ENCODE measurements at regions not wholly inside any gene's neighbourhood (a gene's known extent, or its start where the extent isn't known, plus 50 kb on each side); places are given as distances from the start of the nearest gene placed in this dataset.

DNA sequence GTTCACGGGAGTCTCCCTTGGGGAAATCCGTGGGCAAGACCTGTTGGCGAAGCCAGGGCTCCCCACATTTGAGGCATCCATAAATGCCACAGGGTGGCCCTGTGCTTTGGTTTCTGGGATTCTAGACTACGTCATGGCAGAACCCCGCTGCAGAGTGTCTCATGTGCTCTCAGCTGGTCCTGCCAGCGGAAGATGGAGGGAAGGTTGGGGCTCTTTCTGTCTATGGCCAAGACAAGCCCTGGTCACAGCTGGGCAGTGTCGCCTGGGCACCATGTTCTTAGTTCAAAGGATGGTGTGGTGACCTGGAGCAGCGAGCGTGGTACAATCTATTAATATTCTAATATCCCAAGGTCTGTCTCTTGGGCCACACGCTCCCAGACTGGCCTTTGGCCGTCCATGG, 511.7 kb downstream of the TBC1D22A start:
- DNase-seq = no peak

DNA sequence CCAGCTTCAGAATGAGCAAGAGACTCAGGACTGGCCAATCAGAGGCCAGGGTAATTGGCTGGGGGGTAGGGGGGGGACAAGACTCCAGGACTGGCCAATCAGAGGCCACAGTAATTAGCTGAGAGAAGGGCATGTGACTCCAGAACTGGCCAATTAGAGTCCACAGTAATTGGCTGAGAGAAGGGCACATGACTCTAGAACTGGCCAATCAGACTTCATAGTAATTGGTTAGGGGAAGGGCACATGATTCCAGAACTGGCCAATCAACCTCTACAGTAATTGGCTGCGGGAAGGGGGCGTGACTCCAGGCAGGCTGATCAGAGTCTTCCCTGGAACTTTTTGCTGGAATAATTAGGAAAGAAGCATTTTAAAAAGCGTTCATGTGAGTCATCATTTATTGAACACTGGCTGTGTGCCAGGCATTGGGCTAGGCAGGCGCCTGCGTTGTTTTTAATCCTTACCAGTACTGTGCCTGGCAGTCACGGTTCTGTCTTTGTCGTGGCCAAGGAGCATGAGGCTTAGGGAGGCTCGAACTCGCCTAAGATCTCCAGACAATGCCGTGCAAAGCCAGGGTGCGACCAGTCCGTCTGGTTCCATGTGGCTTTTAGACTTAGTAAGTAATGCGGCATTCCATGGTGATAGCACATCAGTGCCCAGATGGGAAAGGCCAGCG, 508.1 kb downstream of the TBC1D22A start:
- DNase-seq = no peak

DNA sequence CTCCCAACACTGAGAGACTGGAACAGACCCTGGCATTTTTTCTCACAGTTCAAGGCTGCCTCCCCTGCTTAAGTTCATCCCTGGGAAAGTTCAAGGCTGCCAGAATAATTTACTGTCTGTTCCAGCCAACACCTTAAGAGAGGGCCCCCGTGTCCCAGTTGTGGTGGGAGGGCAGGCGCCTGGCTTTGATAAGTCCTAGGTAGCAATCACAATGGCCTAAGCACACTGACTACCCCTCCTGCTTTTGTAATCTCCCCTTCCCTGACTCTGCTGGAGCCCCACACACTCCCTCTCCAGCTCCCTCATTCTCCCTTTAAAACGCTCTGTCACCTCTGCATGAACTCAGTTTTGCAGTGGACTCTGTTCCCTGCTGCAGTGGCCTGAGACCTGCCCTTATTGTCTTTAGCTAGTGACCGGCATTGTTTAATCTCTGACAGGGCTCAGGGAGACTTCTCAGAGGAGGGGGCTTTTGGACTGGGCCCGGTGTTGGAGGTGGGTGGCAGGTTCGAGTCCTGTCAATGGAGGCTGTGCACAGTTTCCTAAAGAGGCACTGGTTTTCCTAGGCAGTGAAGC, 507.2 kb downstream of the TBC1D22A start:
- DNase-seq = no peak

- DNase-seq = no peak
Measured at GRCh38 chr22:47267513-47268282, 505.2 kb downstream of the TBC1D22A start.

DNA sequence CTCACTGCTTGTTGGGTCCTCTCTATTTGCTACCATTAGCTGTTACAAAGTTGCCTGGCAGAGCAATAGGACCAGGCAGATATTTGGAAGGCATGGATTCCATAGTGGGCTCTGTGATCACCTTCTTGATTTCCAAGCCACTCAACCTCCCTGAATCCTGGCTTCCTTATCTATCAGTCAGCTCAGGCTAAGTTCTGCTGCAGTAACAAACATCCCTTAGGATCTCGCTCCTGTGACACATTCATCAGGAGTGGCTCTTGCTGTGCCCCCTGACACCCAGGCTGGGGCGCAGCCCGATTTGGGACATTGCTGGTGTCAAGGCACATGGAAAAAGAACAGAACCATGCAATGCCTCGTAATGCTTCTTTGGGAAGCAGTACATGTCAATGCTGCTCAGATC, 503.9 kb downstream of the TBC1D22A start:
- no peak for DNase-seq

DNA sequence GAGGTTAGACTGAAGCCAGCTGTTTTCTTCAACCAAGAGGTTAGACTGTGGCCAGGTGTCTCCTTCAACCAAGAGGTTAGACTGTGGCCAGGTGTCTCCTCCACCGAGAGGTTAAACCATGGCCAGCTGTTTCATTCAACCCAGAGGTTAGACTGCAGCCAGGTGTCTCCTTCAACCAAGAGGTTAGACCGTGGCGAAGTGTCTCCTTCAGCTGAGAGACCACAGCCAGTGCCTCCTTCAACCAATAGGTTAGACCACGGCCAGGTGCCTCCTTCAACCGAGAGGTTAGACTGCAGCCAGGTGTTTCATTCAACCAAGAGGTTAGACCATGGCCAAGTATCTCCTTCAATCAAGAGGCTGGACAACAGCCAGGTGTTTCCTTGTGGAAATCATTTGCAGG, 498.1 kb downstream of the TBC1D22A start:
- no peak for DNase-seq

DNA sequence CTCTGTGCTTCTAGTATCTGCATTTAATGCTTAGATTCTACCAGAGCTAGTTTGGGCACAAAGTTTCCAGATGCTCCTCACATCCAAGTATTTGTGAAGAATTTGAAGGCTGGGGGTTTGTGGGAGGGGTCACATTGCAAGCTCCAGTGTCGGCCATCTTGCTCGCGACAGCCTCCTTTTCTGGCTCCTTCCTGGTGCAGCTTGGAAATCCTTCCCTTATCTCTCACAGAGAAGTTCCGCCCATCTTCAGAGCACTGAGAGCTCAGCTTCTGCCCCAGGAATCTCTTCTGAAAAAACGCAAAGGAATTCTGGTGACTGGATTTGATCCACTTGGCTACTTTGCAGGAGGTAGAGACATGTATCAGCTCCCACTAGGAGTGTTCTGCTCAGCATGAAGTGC, 497.5 kb downstream of the TBC1D22A start:
- DNase-seq = no peak

DNA sequence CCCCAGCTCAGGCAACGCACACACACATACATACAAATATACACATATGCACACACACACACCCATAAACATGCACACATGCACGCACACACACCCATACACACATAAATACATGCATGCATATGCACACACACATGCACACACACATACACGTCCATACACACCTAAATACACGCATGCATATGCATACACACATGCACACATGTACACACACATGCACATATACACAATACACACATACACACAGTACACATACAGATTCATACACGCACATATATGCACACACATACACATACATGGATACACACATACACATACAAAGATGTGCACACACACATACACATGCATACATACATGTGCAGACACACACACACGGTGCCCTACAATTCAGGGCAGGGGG, 496.6 kb downstream of the TBC1D22A start:
- no peak for DNase-seq

DNA sequence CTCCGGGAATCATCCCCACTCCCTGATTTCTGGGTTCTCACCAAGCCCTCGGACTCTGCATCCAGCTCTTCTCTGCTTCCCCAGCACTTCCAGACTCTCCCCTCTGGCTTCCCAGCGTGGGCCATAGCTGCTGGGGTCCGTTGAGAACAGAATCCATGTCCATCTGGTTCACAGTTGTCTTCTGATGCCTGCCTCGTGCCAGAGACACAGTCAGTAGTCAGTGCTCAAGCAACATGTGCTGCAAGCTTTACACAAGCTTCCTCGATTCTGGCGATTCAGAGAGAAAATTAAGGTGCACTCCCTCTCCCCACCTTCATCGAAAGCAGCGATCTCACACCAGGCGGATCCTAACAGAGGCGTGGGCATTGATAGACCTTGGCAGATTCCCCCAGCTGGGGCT, 495.5 kb downstream of the TBC1D22A start:
- no peak for DNase-seq

GRCh38 chr22:47257566-47257965, 495.1 kb downstream of the TBC1D22A start:
- no peak for DNase-seq

GRCh38 chr22:47251911-47252310, 489.5 kb downstream of the TBC1D22A start:
- DNase-seq = no peak

DNA sequence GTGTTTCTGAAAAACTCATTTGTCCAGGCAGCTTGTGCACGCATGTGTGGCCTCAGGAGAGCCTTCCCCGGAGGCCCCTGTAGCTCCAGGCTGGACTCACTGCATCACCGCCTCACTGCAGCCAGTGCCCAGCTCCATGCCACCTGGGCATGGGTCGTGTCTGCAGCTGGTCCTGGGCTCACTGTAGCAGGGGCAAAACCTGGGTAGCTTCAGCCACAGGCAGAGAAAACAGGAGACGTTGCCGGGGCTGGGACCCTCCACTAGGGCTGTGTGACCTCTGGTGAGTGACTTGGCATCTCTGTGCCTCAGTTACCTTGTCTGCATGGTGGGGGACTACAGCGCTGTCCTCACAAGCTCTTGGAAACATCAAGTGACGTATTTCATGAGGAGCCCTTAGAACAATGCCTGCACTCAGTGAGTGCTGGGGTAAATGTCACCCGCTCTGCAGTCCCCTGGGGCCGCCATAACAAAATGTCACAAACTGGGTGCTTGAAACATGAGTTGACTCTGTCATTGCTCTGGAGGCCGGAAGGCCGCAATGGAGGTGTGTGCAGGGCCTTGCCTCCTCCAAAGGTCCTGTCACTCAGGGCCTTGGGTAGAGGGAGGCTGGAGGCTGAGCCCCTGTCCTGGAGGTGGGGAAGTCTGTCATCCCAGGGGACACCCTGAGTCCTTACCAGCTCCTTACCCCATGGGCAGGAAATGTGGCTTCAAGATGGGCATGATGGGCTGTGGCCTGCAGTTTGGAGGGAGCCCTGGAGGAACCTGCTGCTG, 488.7 kb downstream of the TBC1D22A start:
- no peak for DNase-seq

- no peak for DNase-seq
Measured at GRCh38 chr22:47249370-47249928, 487.0 kb downstream of the TBC1D22A start.

DNA sequence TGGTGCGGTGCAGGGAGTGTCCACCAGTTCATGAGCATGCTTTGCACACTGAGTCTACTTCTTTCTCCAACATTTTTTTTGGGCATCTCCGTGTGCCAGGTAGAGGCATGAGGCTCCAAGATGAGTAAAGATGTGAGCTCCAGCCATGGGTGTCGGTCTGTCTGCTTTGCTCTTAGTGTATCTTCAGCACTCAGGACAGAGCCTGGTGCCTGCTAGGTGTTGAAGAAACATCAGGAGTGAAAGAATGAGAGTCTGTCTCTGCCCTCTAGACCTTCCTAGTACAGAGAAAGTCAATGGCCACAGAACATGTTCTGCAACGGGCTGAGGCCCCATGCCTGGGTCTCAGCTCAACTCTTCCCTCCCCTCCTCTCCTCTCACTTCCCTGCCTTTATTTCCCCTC, 486.5 kb downstream of the TBC1D22A start:
- DNase-seq = no peak

DNA sequence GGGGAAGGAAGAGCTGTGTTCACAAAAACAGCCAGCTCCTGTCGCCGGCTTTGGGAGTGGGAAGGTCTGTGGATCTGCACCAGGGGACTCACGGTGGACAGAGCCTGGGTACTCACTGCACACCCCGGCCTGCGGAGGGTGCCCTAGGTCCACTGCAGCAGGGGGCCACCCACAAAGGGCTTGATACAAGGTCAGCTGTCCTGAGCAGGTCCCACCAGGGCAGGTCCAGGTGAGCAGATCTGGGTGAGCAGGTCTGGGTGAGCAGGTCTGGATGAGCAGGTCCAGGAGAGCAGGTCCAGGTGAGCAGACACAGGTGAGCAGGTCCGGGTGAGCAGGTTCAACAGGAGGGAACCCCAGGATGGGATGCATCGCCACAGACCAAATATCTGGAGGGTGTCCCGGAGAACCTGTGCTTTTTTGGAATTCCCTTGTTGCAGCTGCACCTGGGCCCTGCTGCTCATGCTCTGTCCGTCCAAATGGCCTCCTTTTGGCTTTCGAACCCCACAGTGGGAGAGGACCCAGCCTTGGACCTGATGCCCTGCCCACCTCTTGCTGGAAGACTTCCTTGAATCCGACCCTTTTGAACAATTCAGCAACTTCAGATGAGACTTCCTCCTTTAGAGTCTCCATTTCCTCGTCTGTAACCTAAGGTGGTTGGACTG, 485.3 kb downstream of the TBC1D22A start:
- no peak for DNase-seq

DNA sequence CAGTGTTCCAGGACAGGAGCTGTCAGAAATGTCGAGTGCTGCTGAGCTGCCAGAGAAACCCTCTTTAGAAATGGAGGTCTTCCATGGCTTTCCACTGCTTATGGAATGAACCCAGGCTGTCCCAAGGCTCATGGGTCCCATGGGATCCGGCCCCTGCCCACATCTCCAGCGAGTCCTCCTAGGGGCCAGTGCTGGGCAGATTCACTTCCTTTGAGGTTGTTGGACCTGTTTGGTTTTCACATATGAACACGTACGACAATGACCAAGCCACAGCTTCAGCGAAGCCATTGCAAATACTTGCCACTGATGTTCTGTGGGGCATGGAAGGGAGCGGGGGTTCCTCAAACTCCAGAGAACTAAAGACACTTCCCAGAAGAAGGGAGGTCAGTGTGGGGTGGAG, 483.3 kb downstream of the TBC1D22A start:
- DNase-seq = no peak

DNA sequence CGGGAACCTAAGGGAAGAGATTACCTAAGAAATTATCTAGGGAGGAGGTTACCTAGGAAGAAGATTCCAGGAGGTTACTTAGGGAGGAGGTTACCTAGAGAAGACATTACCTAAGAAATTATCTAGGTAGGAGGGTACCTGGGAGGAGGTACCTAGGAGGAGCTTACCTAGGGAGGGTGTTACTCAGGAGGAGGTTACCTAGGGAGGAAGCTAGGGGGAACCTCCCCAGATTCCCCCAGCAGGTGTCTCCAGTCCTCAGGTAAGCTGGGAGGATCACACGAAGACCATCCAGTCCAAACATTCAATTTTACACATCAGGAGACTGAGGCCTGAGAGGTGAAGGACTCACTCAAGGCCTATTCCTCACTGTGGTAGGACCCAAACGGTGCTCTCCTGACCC, 482.8 kb downstream of the TBC1D22A start:
- no peak for DNase-seq

DNA sequence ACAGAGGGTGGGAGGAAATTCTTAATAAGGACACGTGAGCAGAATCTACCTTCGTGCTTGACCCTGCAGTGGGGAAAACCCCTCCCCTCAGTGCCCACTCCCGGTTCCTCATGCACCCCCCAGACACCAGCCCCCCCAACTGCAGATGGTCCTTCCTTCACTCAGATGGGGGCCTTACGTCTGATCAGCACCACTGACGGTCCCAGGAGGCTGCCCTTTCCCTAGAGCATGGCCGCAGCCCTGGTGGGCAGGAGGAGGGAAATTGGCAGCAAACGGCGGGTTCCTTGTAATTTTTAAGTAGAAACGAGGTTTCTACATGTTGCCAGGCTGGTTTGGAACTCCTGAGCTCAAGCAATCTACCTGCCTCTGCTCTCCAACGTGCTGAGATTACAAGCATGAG, 477.7 kb downstream of the TBC1D22A start:
- DNase-seq = no peak

DNA sequence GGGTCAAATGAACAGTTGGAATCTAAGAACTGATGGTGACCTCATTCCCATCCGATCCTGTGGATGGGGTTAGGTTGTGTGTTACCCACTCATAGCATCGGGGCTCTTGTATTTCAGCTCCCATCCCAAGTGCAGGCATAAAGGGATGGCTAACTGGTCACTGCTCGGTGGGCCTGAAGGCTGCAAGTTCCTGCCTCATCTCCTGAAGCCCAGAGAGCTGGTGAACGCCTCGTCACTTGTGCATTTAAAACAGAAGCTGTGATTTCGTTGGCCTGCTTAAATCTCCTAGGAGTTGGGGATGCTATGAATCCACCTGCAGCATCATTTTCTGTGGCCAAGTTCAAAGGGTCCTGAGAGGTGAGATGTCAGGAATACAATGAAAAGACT, 477.0 kb downstream of the TBC1D22A start:
- no peak for DNase-seq

GRCh38 chr22:47238690-47239473, 476.4 kb downstream of the TBC1D22A start:
- DNase-seq = no peak

DNA sequence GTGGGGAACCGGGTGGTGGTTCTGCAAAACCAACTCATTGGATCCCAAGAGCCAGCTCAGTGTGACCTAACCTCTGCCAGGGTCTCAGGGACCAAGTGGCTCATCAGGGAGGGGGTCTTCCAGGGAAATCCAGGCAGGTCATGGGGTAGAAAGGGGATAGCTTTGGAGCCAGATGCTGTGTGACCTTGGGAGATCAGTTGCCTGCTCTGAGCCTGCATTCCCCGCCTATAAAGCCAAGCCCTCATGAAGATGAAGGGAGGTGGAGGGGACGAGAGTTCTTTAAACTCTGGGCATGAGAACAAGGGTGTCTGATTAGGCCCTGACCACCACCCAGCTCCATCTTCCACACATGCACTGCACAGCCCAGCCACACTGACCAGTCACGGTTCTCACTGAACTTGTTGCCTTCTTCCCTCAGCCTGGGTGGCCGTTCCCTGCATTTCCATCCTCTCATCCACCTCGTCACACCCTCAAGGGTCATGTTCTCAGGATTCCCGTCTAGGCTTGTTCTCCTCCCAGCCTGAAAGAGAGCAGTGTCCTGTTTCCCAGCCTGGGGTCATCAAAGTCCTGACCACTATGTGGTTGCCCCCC, 475.5 kb downstream of the TBC1D22A start:
- DNase-seq = no peak
